GM23248 (cell line): ENCODE measurements at regions not wholly inside any gene's neighbourhood (a gene's known extent, or its start where the extent isn't known, plus 50 kb on each side); places are given as distances from the start of the nearest gene placed in this dataset.

Source experiments
- EZH2 ChIP-seq: fragments of 200-600 bp; sonication (generic); IDR thresholded peaks from 2 replicates; pipeline ENCODE4 v1.6.1; 2018; ENCODE audit warnings: antibody characterized with exemption, mild to moderate bottlenecking; ENCODE audit not compliant: insufficient read depth, poor library complexity, severe bottlenecking
- EZH2phosphoT487 ChIP-seq: fragments of 200-600 bp; sonication (generic); IDR thresholded peaks from 2 replicates; pipeline ENCODE4 v1.6.1; 2018; ENCODE audit warnings: antibody characterized with exemption, moderate library complexity, mild to moderate bottlenecking, low read depth; ENCODE audit not compliant: insufficient read depth

DNA sequence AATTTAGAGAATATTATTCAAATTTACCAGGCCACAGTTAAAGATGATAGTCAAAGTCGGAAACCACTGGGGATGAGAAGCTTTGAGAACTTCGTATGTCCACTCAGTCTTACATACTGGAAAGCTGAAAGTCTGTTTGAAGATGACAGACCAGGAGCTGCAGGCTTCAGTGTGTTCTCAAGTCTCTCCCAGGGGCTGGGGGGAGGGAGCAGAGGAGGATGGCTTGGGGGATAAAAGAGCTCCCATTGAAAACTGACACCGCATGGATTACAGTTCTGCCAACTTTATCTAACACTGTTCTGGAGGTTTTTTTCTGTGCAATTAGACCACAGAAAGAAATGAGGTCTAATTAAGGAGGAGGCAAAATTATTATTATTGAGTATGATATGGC, 170.5 kb upstream of the ALKAL2 start:
- TF ChIP-seq EZH2, result no peak
- TF ChIP-seq EZH2phosphoT487, result no peak
